Sigmoid colon (tissue), 6 donors: ENCODE measurements at regions not wholly inside any gene's neighbourhood (a gene's known extent, or its start where the extent isn't known, plus 50 kb on each side); places are given as distances from the start of the nearest gene placed in this dataset.
"Not testable (repeated sequence)": the region's sequence is repeated elsewhere in the genome, so short reads cannot be mapped to it uniquely, and the experiment has no call there.

Experiments used
- DNase-seq: peaks from one replicate; pipeline ENCODE4 v3.0.0-alpha.2; 2019
- H3K27ac ChIP-seq, 4 donors: fragments of 200-600 bp; sonication (generic); one replicate each; pipeline ENCODE4 v1.5.1; 2016 to 2019; ENCODE audit warnings: mild to moderate bottlenecking in 1 of 4
- H3K27me3 ChIP-seq, 3 donors: fragments of 200-600 bp; sonication (generic); one replicate each; pipeline ENCODE4 v1.5.1; 2019; ENCODE audit warnings: mild to moderate bottlenecking in 1 of 3
- H3K36me3 ChIP-seq, 4 donors: fragments of 200-600 bp; sonication (generic); one replicate each; pipeline ENCODE4 v1.5.1; 2016 to 2019
- H3K4me1 ChIP-seq, 4 donors: fragments of 200-600 bp; sonication (generic); one replicate each; pipeline ENCODE4 v1.5.1; 2017 to 2019
- H3K4me3 ChIP-seq, 4 donors: fragments of 200-600 bp; sonication (generic); one replicate each; pipeline ENCODE4 v1.5.1; 2017 to 2019; ENCODE audit warnings: mild to moderate bottlenecking in 2 of 4, moderate library complexity in 1 of 4
- H3K9me3 ChIP-seq, 4 donors: fragments of 200-600 bp in 3 of 4; sonication (generic) in 3 of 4; one replicate each; pipeline versions ENCODE4 v1.5.1 to v1.6.1; 2013 to 2019
- EP300 ChIP-seq, 4 donors: sonication (generic); formaldehyde crosslinking; IDR thresholded peaks; one replicate each; pipeline ENCODE4 v1.6.1; 2017; ENCODE audit warnings: antibody characterized with exemption in 4 of 4
- POLR2A ChIP-seq, 2 donors: fragments of 450-650 bp; IDR thresholded peaks; one replicate each; pipeline ENCODE4 v1.6.1; 2016; ENCODE audit warnings: antibody characterized with exemption in 2 of 2, mild to moderate bottlenecking in 2 of 2, moderate library complexity in 2 of 2
- POLR2AphosphoS5 ChIP-seq, 4 donors: sonication (generic); formaldehyde crosslinking; IDR thresholded peaks; one replicate each; pipeline ENCODE4 v1.6.1; 2017; ENCODE audit warnings: antibody characterized with exemption in 4 of 4
- WGBS, 2 donors: extraction: QIAGEN DNeasy Blood & Tissue Kit; methylation state at CpG; one replicate each; pipeline ENCODE4 v1.1.7; 2013; 5-methylcytosine and 5-hydroxymethylcytosine counted together
- intact Hi-C: fragments of 100-400 bp; cut with DNase I; formaldehyde crosslinking; loops from one replicate; pipeline ENCODE4 v1.15.1; 2023
- TF ChIP-seq, protein P1 (sequence below), 4 experiments: fragments of 450-650 bp in 3 of 4; fragments of 200-600 bp in 1 of 4; IDR thresholded peaks; one replicate each; pipeline ENCODE4 v1.5.1; 2016 to 2019; ENCODE audit warnings: antibody characterized with exemption in 4 of 4, mild to moderate bottlenecking in 3 of 4, moderate library complexity in 2 of 4
- donor health status: healthy with polysubstance abuse.
- donor health status: healthy.

DNA sequence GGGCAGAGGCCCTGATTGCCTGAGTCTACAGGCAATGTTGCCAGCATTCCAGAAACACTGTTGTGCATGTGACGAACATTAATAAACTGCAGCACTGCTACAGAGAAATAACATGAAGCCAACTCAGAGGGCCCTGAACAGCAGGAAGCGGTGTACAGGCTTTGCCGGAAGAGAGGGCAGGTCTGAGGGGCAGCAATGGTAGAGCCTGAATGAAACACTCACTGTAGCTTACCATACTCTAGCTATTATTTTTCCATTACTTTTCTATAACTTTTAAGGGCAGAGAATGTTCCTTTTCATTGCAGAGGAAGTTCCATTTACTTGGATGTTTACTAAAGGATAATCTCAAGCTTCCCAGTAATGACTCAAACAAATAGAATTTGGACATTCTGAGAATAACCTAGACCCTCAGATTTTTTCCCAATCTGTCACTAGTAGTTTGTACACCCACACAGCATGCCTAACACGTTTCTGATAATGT lies 150.4 kb downstream of the MTX2 start:
- Histone ChIP-seq H3K36me3 (no peaks in the 10 kb centered on the region), H3K9me3 (no peaks in the 10 kb centered on the region), H3K4me1 (no peaks in the 10 kb centered on the region), H3K27me3 (no peaks in the 10 kb centered on the region), H3K27ac (no peak overlapping the region), H3K4me3 (no peak overlapping the region)
- intact Hi-C loops: no loop called here
- DNase-seq: no peak
- TF ChIP-seq EP300 (IDR thresholded peaks at IDR 0.05): no peak
- TF ChIP-seq, protein P1, sequence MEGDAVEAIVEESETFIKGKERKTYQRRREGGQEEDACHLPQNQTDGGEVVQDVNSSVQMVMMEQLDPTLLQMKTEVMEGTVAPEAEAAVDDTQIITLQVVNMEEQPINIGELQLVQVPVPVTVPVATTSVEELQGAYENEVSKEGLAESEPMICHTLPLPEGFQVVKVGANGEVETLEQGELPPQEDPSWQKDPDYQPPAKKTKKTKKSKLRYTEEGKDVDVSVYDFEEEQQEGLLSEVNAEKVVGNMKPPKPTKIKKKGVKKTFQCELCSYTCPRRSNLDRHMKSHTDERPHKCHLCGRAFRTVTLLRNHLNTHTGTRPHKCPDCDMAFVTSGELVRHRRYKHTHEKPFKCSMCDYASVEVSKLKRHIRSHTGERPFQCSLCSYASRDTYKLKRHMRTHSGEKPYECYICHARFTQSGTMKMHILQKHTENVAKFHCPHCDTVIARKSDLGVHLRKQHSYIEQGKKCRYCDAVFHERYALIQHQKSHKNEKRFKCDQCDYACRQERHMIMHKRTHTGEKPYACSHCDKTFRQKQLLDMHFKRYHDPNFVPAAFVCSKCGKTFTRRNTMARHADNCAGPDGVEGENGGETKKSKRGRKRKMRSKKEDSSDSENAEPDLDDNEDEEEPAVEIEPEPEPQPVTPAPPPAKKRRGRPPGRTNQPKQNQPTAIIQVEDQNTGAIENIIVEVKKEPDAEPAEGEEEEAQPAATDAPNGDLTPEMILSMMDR (IDR thresholded peaks at IDR 0.05): no peak
- no peak for TF ChIP-seq POLR2A (IDR thresholded peaks at IDR 0.05)
- TF ChIP-seq POLR2AphosphoS5 (IDR thresholded peaks at IDR 0.05): no peak
- WGBS, 2 donors: 74 to 75% methylated on average over 4 of the region's 4 CpGs

DNA sequence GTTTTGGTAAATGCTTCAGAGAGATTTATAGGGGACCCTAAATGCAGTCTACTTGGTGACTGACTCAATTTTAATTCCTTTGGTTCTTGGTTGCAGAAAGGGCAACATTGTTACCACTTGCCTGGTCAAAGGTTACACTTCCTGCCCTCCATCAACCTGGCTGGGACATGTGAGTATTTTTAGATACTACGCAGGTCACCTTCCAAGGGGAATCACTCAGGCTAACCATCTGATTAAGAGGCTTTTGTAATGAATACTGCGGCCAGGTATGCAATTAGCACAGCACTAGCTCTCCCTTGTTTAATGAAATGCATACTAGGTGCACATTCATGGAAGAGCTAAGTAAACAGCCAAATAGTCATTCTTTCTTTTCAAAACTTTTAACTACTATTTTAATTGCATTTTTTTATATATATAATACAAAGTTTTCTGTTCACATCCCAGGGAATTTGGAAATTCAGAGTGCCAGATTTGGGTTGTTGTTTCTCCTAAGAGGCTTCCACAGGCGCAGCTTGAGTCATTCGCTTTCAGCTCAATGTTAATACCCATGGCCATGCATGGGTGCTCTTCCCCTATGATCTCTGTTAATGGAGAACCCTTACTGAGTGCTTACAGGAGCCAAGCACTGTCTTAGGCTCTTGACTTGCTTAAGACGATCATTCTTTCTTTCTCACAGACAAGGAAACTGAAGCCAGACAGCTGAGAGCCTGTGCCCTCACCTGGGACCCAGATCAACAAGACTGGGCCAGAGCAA lies 152.2 kb downstream of the MTX2 start:
- H3K27ac ChIP-seq: no peak overlapping the region
- no peaks in the 10 kb centered on the region for H3K9me3 ChIP-seq
- no peaks in the 10 kb centered on the region for H3K36me3 ChIP-seq
- H3K4me1 ChIP-seq: no peaks in the 10 kb centered on the region
- WGBS, 2 donors: 94 to 97% methylated on average over 5 of the region's 5 CpGs
- no peak for TF ChIP-seq POLR2AphosphoS5 (IDR thresholded peaks at IDR 0.05)
- no peak for TF ChIP-seq EP300 (IDR thresholded peaks at IDR 0.05)
- TF ChIP-seq POLR2A (IDR thresholded peaks at IDR 0.05): no peak
- TF ChIP-seq, protein P1 (IDR thresholded peaks at IDR 0.05): no peak
- no peak overlapping the region for H3K4me3 ChIP-seq
- intact Hi-C loops: no loop called here
- DNase-seq: no peak
- H3K27me3 ChIP-seq: no peaks in the 10 kb centered on the region

DNA sequence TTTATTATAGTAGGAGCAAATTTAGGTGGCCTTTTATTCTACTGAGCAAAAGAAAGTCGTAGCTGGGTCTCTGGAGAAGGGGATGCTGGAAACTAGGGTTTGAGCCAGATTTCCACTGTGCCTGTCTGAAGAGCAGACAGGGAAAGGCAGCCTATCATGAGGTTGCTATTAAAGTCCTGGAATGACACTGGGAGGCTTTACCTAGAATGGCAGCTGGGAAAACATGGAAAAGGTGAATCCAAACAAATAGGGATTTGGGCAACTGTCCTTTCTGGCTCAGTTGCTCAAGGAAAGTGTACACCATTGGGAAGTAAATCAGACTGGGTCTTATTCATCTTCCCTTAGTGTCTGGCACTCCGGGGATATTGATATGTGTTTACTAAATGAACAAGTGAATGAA lies 154.6 kb downstream of the MTX2 start:
- no peaks in the 10 kb centered on the region for H3K9me3 ChIP-seq
- 43 to 47% methylated on average over 2 of the region's 2 CpGs for WGBS, 2 donors
- H3K4me3 ChIP-seq: no peak overlapping the region
- intact Hi-C loops: no loop called here
- TF ChIP-seq, protein P1 (IDR thresholded peaks at IDR 0.05): no peak
- TF ChIP-seq POLR2AphosphoS5 (IDR thresholded peaks at IDR 0.05): no peak
- no peak for TF ChIP-seq POLR2A (IDR thresholded peaks at IDR 0.05)
- no peak for TF ChIP-seq EP300 (IDR thresholded peaks at IDR 0.05)
- DNase-seq: no peak
- H3K27me3 ChIP-seq: no peaks in the 10 kb centered on the region
- no peaks in the 10 kb centered on the region for H3K36me3 ChIP-seq
- no peaks in the 10 kb centered on the region for H3K4me1 ChIP-seq
- H3K27ac ChIP-seq: no peak overlapping the region

DNA sequence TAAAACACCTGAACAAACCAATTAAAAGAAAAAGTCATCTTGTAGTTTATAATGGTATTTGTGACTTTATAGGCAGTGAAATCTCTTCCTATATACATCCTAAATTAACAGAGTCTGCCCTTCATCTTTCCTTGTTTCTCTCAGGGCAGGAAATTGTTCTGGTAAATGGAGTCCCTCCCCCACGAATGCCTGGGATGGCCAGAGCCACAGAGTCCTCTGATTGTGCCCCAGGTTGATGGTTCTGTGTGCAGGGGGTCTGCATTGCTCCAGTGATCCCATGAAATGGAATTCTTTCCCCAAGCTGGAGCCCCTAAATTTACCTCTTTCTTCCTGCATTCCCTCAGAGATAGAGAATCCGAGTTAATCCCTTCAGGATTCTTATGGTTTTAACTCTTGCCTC lies 155.5 kb downstream of the MTX2 start:
- Histone ChIP-seq H3K9me3 (no peaks in the 10 kb centered on the region), H3K36me3 (no peaks in the 10 kb centered on the region), H3K27ac (no peak overlapping the region), H3K4me3 (no peak overlapping the region), H3K27me3 (no peaks in the 10 kb centered on the region), H3K4me1 (no peaks in the 10 kb centered on the region)
- intact Hi-C loops: no loop called here
- WGBS, 2 donors: 54 to 66% methylated on average over 2 of the region's 2 CpGs
- TF ChIP-seq, protein P1 (IDR thresholded peaks at IDR 0.05): no peak
- TF ChIP-seq POLR2A (IDR thresholded peaks at IDR 0.05) (no peak), POLR2AphosphoS5 (IDR thresholded peaks at IDR 0.05) (no peak), EP300 (IDR thresholded peaks at IDR 0.05) (no peak)
- DNase-seq: no peak

DNA sequence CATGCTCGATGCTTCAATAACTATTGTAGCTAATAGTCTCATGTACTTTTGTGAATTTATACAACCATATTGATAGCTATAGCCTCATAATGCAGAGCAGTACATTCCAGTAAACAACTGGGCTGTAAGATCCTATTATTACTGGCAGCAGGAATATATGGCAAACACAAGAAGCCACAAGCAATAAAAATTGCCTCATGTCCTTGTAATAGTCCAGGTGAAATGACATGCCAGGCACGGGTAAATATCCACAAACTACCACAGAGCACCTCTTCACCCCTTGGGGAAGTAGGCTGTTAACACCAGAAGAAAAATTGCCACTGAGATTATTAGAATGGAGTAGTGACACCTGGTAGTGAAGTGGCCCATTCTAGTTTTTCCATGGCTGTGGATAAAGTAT lies 158.3 kb downstream of the MTX2 start:
- 43 to 76% methylated on average over 2 of the region's 2 CpGs for WGBS, 2 donors
- H3K27me3 ChIP-seq: no peaks in the 10 kb centered on the region
- intact Hi-C loops: no loop called here
- no peaks in the 10 kb centered on the region for H3K36me3 ChIP-seq
- no peaks in the 10 kb centered on the region for H3K4me1 ChIP-seq
- H3K4me3 ChIP-seq: no peak overlapping the region
- no peaks in the 10 kb centered on the region for H3K9me3 ChIP-seq
- no peak for DNase-seq
- no peak for TF ChIP-seq POLR2AphosphoS5 (IDR thresholded peaks at IDR 0.05)
- no peak for TF ChIP-seq POLR2A (IDR thresholded peaks at IDR 0.05)
- TF ChIP-seq, protein P1 (IDR thresholded peaks at IDR 0.05): no peak
- TF ChIP-seq EP300 (IDR thresholded peaks at IDR 0.05): no peak
- H3K27ac ChIP-seq: no peak overlapping the region

DNA sequence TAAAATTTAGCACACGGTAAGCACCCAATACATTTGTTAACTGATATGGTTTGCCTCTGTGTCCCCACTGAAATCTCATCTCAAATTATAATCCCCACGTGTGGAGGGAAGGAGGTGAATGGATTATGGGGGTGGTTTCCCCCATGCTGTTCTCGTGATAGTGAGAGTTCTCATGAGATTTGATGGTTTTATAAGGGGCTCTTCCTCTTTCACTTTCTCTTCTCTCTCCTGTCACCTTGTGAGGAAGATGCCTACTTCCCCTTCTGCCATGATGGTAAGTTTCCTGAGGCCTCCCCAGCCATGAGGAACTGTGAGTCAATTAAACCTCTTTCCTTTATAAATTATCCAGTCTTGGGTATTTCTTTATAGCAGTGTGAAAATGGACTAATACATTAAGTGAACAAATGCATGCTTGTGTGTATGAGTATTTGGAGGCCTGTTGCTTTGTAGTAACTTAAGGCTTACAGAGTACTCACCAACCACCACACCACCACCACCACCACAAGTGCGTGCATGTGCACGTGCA lies 159.8 kb downstream of the MTX2 start:
- H3K27ac ChIP-seq, H3K27me3 ChIP-seq, H3K4me1 ChIP-seq, H3K4me3 ChIP-seq, H3K9me3 ChIP-seq, H3K36me3 ChIP-seq, DNase-seq, intact Hi-C loops: not testable (repeated sequence)
- WGBS, 2 donors: 80% methylated on average over 5 of the region's 5 CpGs
